GM10266 (cell line): ENCODE measurements at regions not wholly inside any gene's neighbourhood (a gene's known extent, or its start where the extent isn't known, plus 50 kb on each side); places are given as distances from the start of the nearest gene placed in this dataset.

Experiments used
- DNase-seq: peaks from one replicate; pipeline ENCODE4 v3.0.0; 2012; ENCODE audit errors: extremely low spot score
- TF ChIP-seq, protein P1 (sequence below): IDR thresholded peaks from 2 replicates; pipeline ENCODE4 v1.5.1; 2012; ENCODE audit warnings: mild to moderate bottlenecking, low read depth; ENCODE audit not compliant: control insufficient read depth, insufficient read depth; ENCODE audit errors: missing control alignments

DNA sequence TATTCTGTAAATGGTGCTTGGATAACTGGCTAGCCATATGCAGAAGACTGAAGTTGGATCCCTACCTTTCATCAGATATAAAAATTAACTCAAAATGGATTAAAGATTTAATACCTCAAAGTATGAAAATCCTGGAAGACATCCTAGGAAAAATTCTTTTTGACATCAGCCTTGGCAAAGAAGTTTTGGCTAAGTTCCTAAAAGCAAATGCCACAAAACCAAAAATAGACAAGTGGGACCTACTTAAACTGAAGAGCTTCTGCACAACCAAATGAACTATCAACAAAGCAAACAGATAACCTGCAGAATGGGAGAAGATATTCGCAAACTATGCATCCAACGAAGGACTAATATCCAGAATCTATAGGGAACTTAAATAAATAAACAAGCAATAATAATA lies 60.3 kb upstream of the RIPPLY2 start:
- no peak for DNase-seq
- TF ChIP-seq, protein P1, sequence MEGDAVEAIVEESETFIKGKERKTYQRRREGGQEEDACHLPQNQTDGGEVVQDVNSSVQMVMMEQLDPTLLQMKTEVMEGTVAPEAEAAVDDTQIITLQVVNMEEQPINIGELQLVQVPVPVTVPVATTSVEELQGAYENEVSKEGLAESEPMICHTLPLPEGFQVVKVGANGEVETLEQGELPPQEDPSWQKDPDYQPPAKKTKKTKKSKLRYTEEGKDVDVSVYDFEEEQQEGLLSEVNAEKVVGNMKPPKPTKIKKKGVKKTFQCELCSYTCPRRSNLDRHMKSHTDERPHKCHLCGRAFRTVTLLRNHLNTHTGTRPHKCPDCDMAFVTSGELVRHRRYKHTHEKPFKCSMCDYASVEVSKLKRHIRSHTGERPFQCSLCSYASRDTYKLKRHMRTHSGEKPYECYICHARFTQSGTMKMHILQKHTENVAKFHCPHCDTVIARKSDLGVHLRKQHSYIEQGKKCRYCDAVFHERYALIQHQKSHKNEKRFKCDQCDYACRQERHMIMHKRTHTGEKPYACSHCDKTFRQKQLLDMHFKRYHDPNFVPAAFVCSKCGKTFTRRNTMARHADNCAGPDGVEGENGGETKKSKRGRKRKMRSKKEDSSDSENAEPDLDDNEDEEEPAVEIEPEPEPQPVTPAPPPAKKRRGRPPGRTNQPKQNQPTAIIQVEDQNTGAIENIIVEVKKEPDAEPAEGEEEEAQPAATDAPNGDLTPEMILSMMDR = no peak

DNA sequence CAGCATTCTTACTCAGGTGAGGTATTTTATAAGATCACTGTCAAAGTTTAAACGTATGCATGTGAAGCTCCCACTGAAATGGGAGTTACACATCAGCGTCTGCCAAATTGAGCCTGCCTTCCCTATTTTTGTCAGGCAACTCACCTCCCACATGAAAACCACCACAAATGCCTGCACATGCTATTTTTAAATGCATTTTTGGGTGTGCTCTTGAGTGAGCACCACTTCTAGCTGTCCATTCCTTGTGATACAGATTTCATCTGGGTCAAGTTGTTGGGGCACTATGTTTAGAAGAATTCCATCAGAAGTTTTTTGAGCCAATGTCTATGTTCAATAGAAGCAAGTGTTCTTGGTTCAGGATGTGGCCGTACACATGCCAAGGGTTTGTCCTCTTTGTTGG lies 71.7 kb upstream of the RIPPLY2 start:
- TF ChIP-seq, protein P1 = no peak
- DNase-seq = no peak

DNA sequence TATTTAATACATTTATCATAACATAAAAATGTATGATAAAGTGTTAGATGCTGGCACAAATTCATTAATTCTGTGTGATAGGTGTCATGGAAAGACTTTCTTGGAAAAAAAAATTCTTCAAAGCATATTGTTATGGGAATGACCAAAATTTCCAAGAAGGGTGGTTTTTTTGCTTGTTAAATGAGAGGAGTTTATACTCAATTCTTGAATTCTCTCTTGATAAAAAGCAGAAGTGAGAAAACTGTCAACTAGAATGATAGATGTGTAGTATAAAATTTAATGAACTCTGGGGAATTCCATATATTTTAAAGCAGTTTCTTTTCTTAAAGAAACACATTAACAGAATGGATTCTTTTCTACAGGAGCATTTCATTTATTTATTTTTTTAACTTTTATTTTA lies 62.0 kb upstream of the SNAP91 start:
- peak; percentile 5 for DNase-seq
- TF ChIP-seq, protein P1 = no peak

DNA sequence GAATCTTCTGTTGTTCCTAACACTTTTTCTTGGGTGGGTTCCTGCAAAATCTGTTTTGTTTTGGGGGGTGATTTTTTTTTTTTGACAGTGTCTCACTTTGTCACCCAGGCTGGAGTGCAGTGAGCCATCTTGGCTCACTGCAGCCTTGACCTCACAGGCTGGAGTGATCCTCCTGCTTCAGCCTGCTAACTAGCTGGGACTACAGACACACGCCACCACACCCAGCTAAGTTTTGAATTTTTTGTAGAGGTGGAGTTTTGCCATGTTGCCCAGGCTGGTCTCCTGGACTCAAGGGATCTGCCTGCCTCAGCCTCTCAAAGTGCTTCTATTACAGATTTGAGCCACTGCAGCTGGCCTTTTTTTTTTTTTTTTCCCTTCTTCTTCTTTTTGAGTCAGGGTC lies 60.5 kb upstream of the SNAP91 start:
- no peak for DNase-seq
- TF ChIP-seq, protein P1 = no peak

DNA sequence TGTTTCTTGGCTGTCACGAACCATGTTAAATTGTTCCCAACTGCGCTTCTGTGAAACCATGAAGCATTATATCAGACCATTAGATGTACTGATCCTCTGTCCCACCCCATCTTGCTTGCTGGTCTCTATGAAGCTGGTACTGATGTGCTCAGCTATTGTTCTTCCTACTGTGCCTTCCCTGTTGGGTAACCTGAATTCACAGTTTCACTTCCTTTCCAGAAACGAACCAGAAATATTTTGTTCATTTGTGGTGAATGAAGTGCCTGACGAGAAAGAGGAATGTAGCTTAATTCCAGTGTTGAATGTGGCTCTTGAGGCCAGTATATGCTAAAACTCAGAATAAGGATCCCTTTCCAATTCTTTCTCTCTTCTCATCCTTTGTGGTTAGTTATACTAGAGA lies 58.1 kb upstream of the SNAP91 start:
- DNase-seq = no peak
- TF ChIP-seq, protein P1 = no peak
